Breast epithelium (tissue), 4 donors: ENCODE measurements at regions not wholly inside any gene's neighbourhood (a gene's known extent, or its start where the extent isn't known, plus 50 kb on each side); places are given as distances from the start of the nearest gene placed in this dataset.

Experiments
- DNase-seq, 2 donors: peaks; one replicate each; pipeline ENCODE4 v3.0.0-alpha.2; 2019; ENCODE audit warnings: low spot score in 2 of 2
- H3K27ac ChIP-seq, 2 donors: fragments of 200-600 bp; sonication (generic) in 1 of 2; one replicate each; pipeline ENCODE4 v1.5.1; 2016 to 2019; ENCODE audit warnings: mild to moderate bottlenecking in 1 of 2
- H3K27me3 ChIP-seq, 2 donors: fragments of 200-600 bp; sonication (generic) in 1 of 2; one replicate each; pipeline versions ENCODE4 v1.5.1 to v1.6.0; 2017 to 2019; ENCODE audit warnings: control low read depth in 1 of 2, mild to moderate bottlenecking in 1 of 2
- H3K36me3 ChIP-seq: fragments of 200-600 bp; one replicate; pipeline ENCODE4 v1.5.1; 2019
- H3K4me1 ChIP-seq, 2 donors: fragments of 200-600 bp; sonication (generic); one replicate each; pipeline ENCODE4 v1.5.1; 2016 to 2019; ENCODE audit warnings: control low read depth in 1 of 2
- H3K4me3 ChIP-seq, 3 donors: fragments of 200-600 bp; sonication (generic); 1 replicate in 2 of 3; 2 replicates in 1 of 3; pipeline ENCODE4 v1.5.1; 2016 to 2019; ENCODE audit warnings: mild to moderate bottlenecking in 3 of 3, moderate library complexity in 2 of 3
- H3K9me3 ChIP-seq, 2 donors: fragments of 200-600 bp; sonication (generic) in 1 of 2; one replicate each; pipeline ENCODE4 v1.5.1; 2016 to 2019; ENCODE audit warnings: control low read depth in 1 of 2
- CTCF ChIP-seq, 3 donors: fragments of 450-650 bp; IDR thresholded peaks; one replicate each; pipeline ENCODE4 v1.5.1; 2016 to 2017; ENCODE audit warnings: antibody characterized with exemption in 3 of 3, mild to moderate bottlenecking in 3 of 3, moderate library complexity in 3 of 3
- POLR2A ChIP-seq: fragments of 450-650 bp; IDR thresholded peaks from one replicate; pipeline ENCODE4 v1.6.1; 2016; ENCODE audit warnings: antibody characterized with exemption, mild to moderate bottlenecking, moderate library complexity
- POLR2AphosphoS5 ChIP-seq, 3 donors: sonication (generic); formaldehyde crosslinking; IDR thresholded peaks; one replicate each; pipeline ENCODE4 v1.6.1; 2017; ENCODE audit warnings: antibody characterized with exemption in 3 of 3
- intact Hi-C: fragments of 100-400 bp; cut with DNase I; formaldehyde crosslinking; loops from one replicate; pipeline ENCODE4 v1.15.1; 2023; ENCODE audit warnings: low total_unique reads

GRCh38 chr5:103851091-103851490 is 288.5 kb upstream of the NUDT12 start:
- H3K27me3 ChIP-seq, result no peaks in the 10 kb centered on the region
- H3K36me3 ChIP-seq, result no peaks in the 10 kb centered on the region
- H3K9me3 ChIP-seq, result no peaks in the 10 kb centered on the region
- H3K27ac ChIP-seq, result no peak overlapping the region
- H3K4me3 ChIP-seq, result no peak overlapping the region
- no peaks in the 10 kb centered on the region for H3K4me1 ChIP-seq
- intact Hi-C loops, result no loop called here
- DNase-seq, result no peak
- no peak for TF ChIP-seq POLR2A
- TF ChIP-seq CTCF (IDR thresholded peaks at IDR 0.05), result no peak
- TF ChIP-seq POLR2AphosphoS5 (IDR thresholded peaks at IDR 0.05), result no peak

GRCh38 chr5:103849934-103850333 is 287.3 kb upstream of the NUDT12 start:
- Histone ChIP-seq H3K9me3 (no peaks in the 10 kb centered on the region), H3K27me3 (no peaks in the 10 kb centered on the region), H3K36me3 (no peaks in the 10 kb centered on the region), H3K4me3 (no peak overlapping the region), H3K4me1 (no peaks in the 10 kb centered on the region), H3K27ac (no peak overlapping the region)
- DNase-seq, result no peak
- TF ChIP-seq POLR2A (no peak), POLR2AphosphoS5 (IDR thresholded peaks at IDR 0.05) (no peak), CTCF (IDR thresholded peaks at IDR 0.05) (no peak)
- intact Hi-C loops, result no loop called here

- H3K36me3 ChIP-seq, result no peaks in the 10 kb centered on the region
- no peaks in the 10 kb centered on the region for H3K27me3 ChIP-seq
- DNase-seq, result no peak
- intact Hi-C loops, result no loop called here
- TF ChIP-seq POLR2A, result no peak
- TF ChIP-seq CTCF (IDR thresholded peaks at IDR 0.05), result no peak
- no peak for TF ChIP-seq POLR2AphosphoS5 (IDR thresholded peaks at IDR 0.05)
- no peaks in the 10 kb centered on the region for H3K4me1 ChIP-seq
- no peaks in the 10 kb centered on the region for H3K9me3 ChIP-seq
- no peak overlapping the region for H3K27ac ChIP-seq
- no peak overlapping the region for H3K4me3 ChIP-seq
These were observed 284.5 kb upstream of the NUDT12 start for GRCh38 chr5:103847060-103847459.

- H3K4me3 ChIP-seq, result no peak overlapping the region
- no peaks in the 10 kb centered on the region for H3K9me3 ChIP-seq
- no peak for DNase-seq
- intact Hi-C loops, result no loop called here
- no peak for TF ChIP-seq POLR2A
- no peak for TF ChIP-seq POLR2AphosphoS5 (IDR thresholded peaks at IDR 0.05)
- no peak for TF ChIP-seq CTCF (IDR thresholded peaks at IDR 0.05)
- H3K36me3 ChIP-seq, result no peaks in the 10 kb centered on the region
- no peaks in the 10 kb centered on the region for H3K27me3 ChIP-seq
- H3K4me1 ChIP-seq, result no peaks in the 10 kb centered on the region
- no peak overlapping the region for H3K27ac ChIP-seq
These were observed 280.3 kb upstream of the NUDT12 start for GRCh38 chr5:103842936-103843335.

GRCh38 chr5:103840600-103840999 is 278.0 kb upstream of the NUDT12 start:
- Histone ChIP-seq H3K27me3 (no peaks in the 10 kb centered on the region), H3K9me3 (no peaks in the 10 kb centered on the region), H3K27ac (no peak overlapping the region), H3K36me3 (no peaks in the 10 kb centered on the region), H3K4me3 (no peak overlapping the region), H3K4me1 (no peaks in the 10 kb centered on the region)
- DNase-seq, result no peak
- TF ChIP-seq POLR2A, result no peak
- TF ChIP-seq POLR2AphosphoS5 (IDR thresholded peaks at IDR 0.05), result no peak
- no peak for TF ChIP-seq CTCF (IDR thresholded peaks at IDR 0.05)
- intact Hi-C loops, result no loop called here
